SU-DHL-6 (cell line): ENCODE measurements at regions not wholly inside any gene's neighbourhood (a gene's known extent, or its start where the extent isn't known, plus 50 kb on each side); places are given as distances from the start of the nearest gene placed in this dataset.

Experiments used
- H2AFZ ChIP-seq: fragments of 200-600 bp; sonication (generic); 2 replicates; pipeline ENCODE4 v1.6.1; 2014; ENCODE audit warnings: low read depth, mild to moderate bottlenecking, moderate library complexity, mixed read lengths, antibody characterized with exemption, low read length; ENCODE audit not compliant: severe bottlenecking
- H3F3A ChIP-seq: fragments of 200-600 bp; shearing (Covaris generic); 2 replicates; pipeline ENCODE4 v1.6.0; 2016; ENCODE audit warnings: antibody characterized with exemption, mild to moderate bottlenecking; ENCODE audit not compliant: insufficient read depth
- H3K27ac ChIP-seq: fragments of 200-600 bp; sonication (generic); 2 replicates; pipeline ENCODE4 v1.5.1; 2016; ENCODE audit warnings: low read depth, mild to moderate bottlenecking, low read length, moderate library complexity, mixed read lengths
- H3K27me3 ChIP-seq: fragments of 200-600 bp; sonication (generic), shearing (Covaris generic); 2 replicates; pipeline ENCODE4 v1.6.0; 2014; ENCODE audit warnings: mild to moderate bottlenecking, low read length
- H3K36me3 ChIP-seq: fragments of 200-600 bp; sonication (generic); 2 replicates; pipeline ENCODE4 v1.6.1; 2014; ENCODE audit warnings: mild to moderate bottlenecking, low read length, mixed read lengths
- H3K4me2 ChIP-seq: fragments of 300-600, 200-600 bp; shearing (Covaris generic), sonication (generic); 2 replicates; pipeline ENCODE4 v1.6.0; 2014; ENCODE audit warnings: low read length, low read depth, mild to moderate bottlenecking; ENCODE audit not compliant: poor library complexity, severe bottlenecking
- H3K4me3 ChIP-seq: fragments of 200-600 bp; sonication (generic); 2 replicates; pipeline ENCODE4 v1.5.1; 2014; ENCODE audit warnings: antibody characterized with exemption, low read length, mild to moderate bottlenecking, mixed read lengths; ENCODE audit not compliant: insufficient read depth, poor library complexity, severe bottlenecking
- H3K79me2 ChIP-seq: fragments of 200-600 bp; sonication (generic); 2 replicates; pipeline ENCODE4 v1.6.1; 2014; ENCODE audit warnings: mild to moderate bottlenecking, low read length, moderate library complexity; ENCODE audit not compliant: insufficient read depth
- H3K9ac ChIP-seq: fragments of 200-600 bp; sonication (generic); 2 replicates; pipeline ENCODE4 v1.7.0; 2014; ENCODE audit warnings: mild to moderate bottlenecking, low read length
- H3K9me2 ChIP-seq: fragments of 200-600 bp; sonication (generic); replicated peaks from 2 replicates; pipeline ENCODE4 v1.6.1; 2014; ENCODE audit warnings: low read length; ENCODE audit not compliant: insufficient read depth
- H3K9me3 ChIP-seq: fragments of 200-600 bp; sonication (generic); 2 replicates; pipeline ENCODE4 v1.6.1; 2014; ENCODE audit warnings: low read length, mixed read lengths; ENCODE audit not compliant: insufficient read depth
- H4K20me1 ChIP-seq: fragments of 200-600 bp; sonication (generic); 2 replicates; pipeline ENCODE4 v1.6.1; 2014; ENCODE audit warnings: low read depth, mild to moderate bottlenecking, antibody characterized with exemption, low read length, moderate library complexity, mixed read lengths
- CTCF ChIP-seq: fragments of 200-600 bp; sonication (generic); IDR thresholded peaks from one replicate; pipeline ENCODE4 v1.5.1; 2017; ENCODE audit warnings: antibody characterized with exemption, mild to moderate bottlenecking, low read length, moderate library complexity; ENCODE audit not compliant: insufficient read depth, poor library complexity, severe bottlenecking
- EZH2phosphoT487 ChIP-seq: fragments of 200-600 bp; sonication (generic), shearing (Covaris generic); conservative IDR thresholded peaks from 2 replicates; pipeline ENCODE4 v1.6.1; 2018; ENCODE audit warnings: mild to moderate bottlenecking, antibody characterized with exemption, low read length, moderate library complexity, mixed read lengths

GRCh38 chr2:223469270-223470046, 132.7 kb downstream of the SCG2 start:
- H3K4me2 ChIP-seq: no peak overlapping the region
- H3K9ac ChIP-seq: no peak overlapping the region
- TF ChIP-seq CTCF (no peak), EZH2phosphoT487 (no peak)
- H3K9me3 ChIP-seq: no peaks in the 10 kb centered on the region
- no peaks in the 10 kb centered on the region for H3K79me2 ChIP-seq
- H3K36me3 ChIP-seq: no peaks in the 10 kb centered on the region
- H3F3A ChIP-seq: no peaks in the 10 kb centered on the region
- H2AFZ ChIP-seq: no peak overlapping the region
- no peak overlapping the region for H3K27ac ChIP-seq
- no peaks in the 10 kb centered on the region for H3K27me3 ChIP-seq
- no peak overlapping the region for H3K4me3 ChIP-seq
- H3K9me2 ChIP-seq: no peaks in the 10 kb centered on the region; the same call in 1 of the 2 replicates
- H4K20me1 ChIP-seq: no peaks in the 10 kb centered on the region

- Histone ChIP-seq H3K9ac (no peak overlapping the region), H3K4me3 (no peak overlapping the region), H3K27ac (no peak overlapping the region), H3K27me3 (no peaks in the 10 kb centered on the region), H2AFZ (no peak overlapping the region), H3F3A (no peaks in the 10 kb centered on the region), H3K9me2 (no peaks in the 10 kb centered on the region; the same call in 1 of the 2 replicates), H3K79me2 (no peaks in the 10 kb centered on the region), H3K4me2 (no peak overlapping the region), H3K36me3 (no peaks in the 10 kb centered on the region), H4K20me1 (no peaks in the 10 kb centered on the region), H3K9me3 (no peaks in the 10 kb centered on the region)
- TF ChIP-seq CTCF (no peak), EZH2phosphoT487 (no peak)
Observed at GRCh38 chr2:223470602-223471001, 131.6 kb downstream of the SCG2 start.

DNA sequence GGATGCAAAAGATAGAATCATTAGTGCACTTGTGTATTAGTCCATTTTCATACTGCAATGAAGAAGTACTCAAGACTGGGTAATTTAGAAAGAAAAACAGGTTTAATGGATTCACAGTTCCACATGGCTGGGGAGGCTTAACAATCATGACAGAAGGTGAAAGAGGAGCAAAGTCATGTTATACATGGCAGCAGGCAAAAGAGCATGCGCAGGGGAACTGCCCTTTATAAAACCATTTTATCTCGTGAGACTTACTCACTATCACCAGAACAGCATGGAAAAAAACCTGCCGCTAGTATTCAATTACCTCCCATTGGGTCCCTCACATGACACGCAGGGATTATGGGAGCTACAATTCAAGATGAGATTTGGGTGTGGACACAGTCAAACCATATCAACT, 129.4 kb downstream of the SCG2 start:
- H3K79me2 ChIP-seq: no peaks in the 10 kb centered on the region
- H3K36me3 ChIP-seq: no peaks in the 10 kb centered on the region
- H3K9me2 ChIP-seq: no peaks in the 10 kb centered on the region; the same call in 1 of the 2 replicates
- H3F3A ChIP-seq: no peaks in the 10 kb centered on the region
- H3K4me2 ChIP-seq: no peak overlapping the region
- H2AFZ ChIP-seq: no peak overlapping the region
- no peak overlapping the region for H3K4me3 ChIP-seq
- TF ChIP-seq CTCF (no peak), EZH2phosphoT487 (no peak)
- H3K27me3 ChIP-seq: no peaks in the 10 kb centered on the region
- H3K9ac ChIP-seq: no peak overlapping the region
- no peaks in the 10 kb centered on the region for H3K9me3 ChIP-seq
- H3K27ac ChIP-seq: no peak overlapping the region
- no peaks in the 10 kb centered on the region for H4K20me1 ChIP-seq
